K562 (cell line): ENCODE measurements at regions not wholly inside any gene's neighbourhood (a gene's known extent, or its start where the extent isn't known, plus 50 kb on each side); places are given as distances from the start of the nearest gene placed in this dataset.

Experiments
- CAMTA2 ChIP-seq: fragments of 250-450 bp; sonication (Bioruptor Pico); conservative IDR thresholded peaks from 2 replicates; pipeline ENCODE4 v1.5.1; 2022
- FOS ChIP-seq: IDR thresholded peaks from 3 replicates; pipeline ENCODE4 v1.6.1; 2011; ENCODE audit not compliant: insufficient read length; ENCODE audit errors: extremely low read depth
- GABPB1 ChIP-seq: sonication (generic); formaldehyde crosslinking; IDR thresholded peaks from 2 replicates; pipeline ENCODE4 v1.8.0; 2022; ENCODE audit warnings: mild to moderate bottlenecking, missing genetic modification reagents
- KDM1A ChIP-seq, 2 experiments: fragments of 450-650 bp; IDR thresholded peaks; 2 replicates each; pipeline ENCODE4 v1.6.1; 2016; ENCODE audit warnings: mild to moderate bottlenecking in 2 of 2
- ZNF324 ChIP-seq: fragments of 250-450 bp; sonication (Bioruptor Pico); IDR thresholded peaks from 2 replicates; pipeline ENCODE4 v1.4.0; 2020; ENCODE audit warnings: mild to moderate bottlenecking
- TF ChIP-seq, protein P1 (sequence below): fragments of 200-800 bp; sonication (Bioruptor generic); IDR thresholded peaks from 2 replicates; pipeline ENCODE4 v1.6.1; 2016; ENCODE audit warnings: missing genetic modification characterization, missing compliant biosample characterization
- TF ChIP-seq, protein P2 (sequence below), 3 experiments: IDR thresholded peaks in 2 of 3; conservative IDR thresholded peaks in 1 of 3; 2 replicates each; pipeline ENCODE4 v1.5.1; 2011 to 2012; ENCODE audit warnings: low read length in 3 of 3, mild to moderate bottlenecking in 3 of 3, control low read depth in 2 of 3, improper control_type of control experiment in 1 of 3, inconsistent platforms in 1 of 3, low read depth in 1 of 3, mixed read lengths in 1 of 3, moderate library complexity in 1 of 3; ENCODE audit not compliant: insufficient read depth in 2 of 3

DNA sequence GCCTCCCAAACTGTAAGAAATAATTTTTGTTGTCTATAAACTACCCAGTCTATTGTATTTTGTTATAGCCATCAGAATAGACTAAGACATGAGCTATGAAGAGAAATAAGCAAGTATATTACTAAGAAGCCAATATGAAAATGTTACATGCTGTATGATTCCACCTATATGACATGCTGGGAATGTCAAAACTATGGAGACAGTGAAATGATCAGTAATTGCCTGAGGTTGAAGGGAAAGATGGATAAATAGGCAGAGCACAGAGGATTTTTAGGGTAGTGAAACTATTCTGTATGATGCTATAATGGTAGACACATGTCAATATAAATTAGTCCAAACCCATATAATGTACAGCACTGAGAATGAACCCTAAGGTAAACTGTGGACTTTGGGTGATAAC is 261.3 kb upstream of the PCDH15 start (continued):
- TF ChIP-seq, protein P1, sequence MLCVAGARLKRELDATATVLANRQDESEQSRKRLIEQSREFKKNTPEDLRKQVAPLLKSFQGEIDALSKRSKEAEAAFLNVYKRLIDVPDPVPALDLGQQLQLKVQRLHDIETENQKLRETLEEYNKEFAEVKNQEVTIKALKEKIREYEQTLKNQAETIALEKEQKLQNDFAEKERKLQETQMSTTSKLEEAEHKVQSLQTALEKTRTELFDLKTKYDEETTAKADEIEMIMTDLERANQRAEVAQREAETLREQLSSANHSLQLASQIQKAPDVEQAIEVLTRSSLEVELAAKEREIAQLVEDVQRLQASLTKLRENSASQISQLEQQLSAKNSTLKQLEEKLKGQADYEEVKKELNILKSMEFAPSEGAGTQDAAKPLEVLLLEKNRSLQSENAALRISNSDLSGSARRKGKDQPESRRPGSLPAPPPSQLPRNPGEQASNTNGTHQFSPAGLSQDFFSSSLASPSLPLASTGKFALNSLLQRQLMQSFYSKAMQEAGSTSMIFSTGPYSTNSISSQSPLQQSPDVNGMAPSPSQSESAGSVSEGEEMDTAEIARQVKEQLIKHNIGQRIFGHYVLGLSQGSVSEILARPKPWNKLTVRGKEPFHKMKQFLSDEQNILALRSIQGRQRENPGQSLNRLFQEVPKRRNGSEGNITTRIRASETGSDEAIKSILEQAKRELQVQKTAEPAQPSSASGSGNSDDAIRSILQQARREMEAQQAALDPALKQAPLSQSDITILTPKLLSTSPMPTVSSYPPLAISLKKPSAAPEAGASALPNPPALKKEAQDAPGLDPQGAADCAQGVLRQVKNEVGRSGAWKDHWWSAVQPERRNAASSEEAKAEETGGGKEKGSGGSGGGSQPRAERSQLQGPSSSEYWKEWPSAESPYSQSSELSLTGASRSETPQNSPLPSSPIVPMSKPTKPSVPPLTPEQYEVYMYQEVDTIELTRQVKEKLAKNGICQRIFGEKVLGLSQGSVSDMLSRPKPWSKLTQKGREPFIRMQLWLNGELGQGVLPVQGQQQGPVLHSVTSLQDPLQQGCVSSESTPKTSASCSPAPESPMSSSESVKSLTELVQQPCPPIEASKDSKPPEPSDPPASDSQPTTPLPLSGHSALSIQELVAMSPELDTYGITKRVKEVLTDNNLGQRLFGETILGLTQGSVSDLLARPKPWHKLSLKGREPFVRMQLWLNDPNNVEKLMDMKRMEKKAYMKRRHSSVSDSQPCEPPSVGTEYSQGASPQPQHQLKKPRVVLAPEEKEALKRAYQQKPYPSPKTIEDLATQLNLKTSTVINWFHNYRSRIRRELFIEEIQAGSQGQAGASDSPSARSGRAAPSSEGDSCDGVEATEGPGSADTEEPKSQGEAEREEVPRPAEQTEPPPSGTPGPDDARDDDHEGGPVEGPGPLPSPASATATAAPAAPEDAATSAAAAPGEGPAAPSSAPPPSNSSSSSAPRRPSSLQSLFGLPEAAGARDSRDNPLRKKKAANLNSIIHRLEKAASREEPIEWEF (CRISPR knock-in tag), result no peak
- TF ChIP-seq KDM1A (IDR thresholded peaks at IDR 0.05) (no peak), ZNF324 (CRISPR knock-in tag) (no peak), GABPB1 (CRISPR knock-in tag) (no peak), CAMTA2 (CRISPR knock-in tag) (no peak), FOS (no peak)
- TF ChIP-seq, protein P2, sequence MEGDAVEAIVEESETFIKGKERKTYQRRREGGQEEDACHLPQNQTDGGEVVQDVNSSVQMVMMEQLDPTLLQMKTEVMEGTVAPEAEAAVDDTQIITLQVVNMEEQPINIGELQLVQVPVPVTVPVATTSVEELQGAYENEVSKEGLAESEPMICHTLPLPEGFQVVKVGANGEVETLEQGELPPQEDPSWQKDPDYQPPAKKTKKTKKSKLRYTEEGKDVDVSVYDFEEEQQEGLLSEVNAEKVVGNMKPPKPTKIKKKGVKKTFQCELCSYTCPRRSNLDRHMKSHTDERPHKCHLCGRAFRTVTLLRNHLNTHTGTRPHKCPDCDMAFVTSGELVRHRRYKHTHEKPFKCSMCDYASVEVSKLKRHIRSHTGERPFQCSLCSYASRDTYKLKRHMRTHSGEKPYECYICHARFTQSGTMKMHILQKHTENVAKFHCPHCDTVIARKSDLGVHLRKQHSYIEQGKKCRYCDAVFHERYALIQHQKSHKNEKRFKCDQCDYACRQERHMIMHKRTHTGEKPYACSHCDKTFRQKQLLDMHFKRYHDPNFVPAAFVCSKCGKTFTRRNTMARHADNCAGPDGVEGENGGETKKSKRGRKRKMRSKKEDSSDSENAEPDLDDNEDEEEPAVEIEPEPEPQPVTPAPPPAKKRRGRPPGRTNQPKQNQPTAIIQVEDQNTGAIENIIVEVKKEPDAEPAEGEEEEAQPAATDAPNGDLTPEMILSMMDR (IDR thresholded peaks at IDR 0.05 in 2 of 3, conservative IDR thresholded peaks at IDR 0.05 in 1 of 3; ENCODE audit: insufficient read depth in 2 of 3, low read depth in 1 of 3, low read length in 3 of 3), result no peak
